PC-3 (cell line): ENCODE measurements at regions not wholly inside any gene's neighbourhood (a gene's known extent, or its start where the extent isn't known, plus 50 kb on each side); places are given as distances from the start of the nearest gene placed in this dataset.

Experiments used
- CTCF ChIP-seq: fragments of 300-600 bp; sonication (generic); conservative IDR thresholded peaks from 2 replicates; pipeline ENCODE4 v1.5.1; 2017; ENCODE audit warnings: antibody characterized with exemption, low read depth, mild to moderate bottlenecking, low read length
- EZH2 ChIP-seq: fragments of 300-600 bp; sonication (generic); IDR thresholded peaks from one replicate; pipeline ENCODE4 v1.6.1; 2017; ENCODE audit warnings: antibody characterized with exemption, mild to moderate bottlenecking, low read length; ENCODE audit not compliant: unreplicated experiment
- EZH2phosphoT487 ChIP-seq: fragments of 300-600 bp; sonication (generic); IDR thresholded peaks from 2 replicates; pipeline ENCODE4 v1.6.1; 2018; ENCODE audit warnings: mild to moderate bottlenecking, antibody characterized with exemption, low read length, borderline replicate concordance

- TF ChIP-seq CTCF, result no peak
- no peak for TF ChIP-seq EZH2
- no peak for TF ChIP-seq EZH2phosphoT487
Observed at GRCh38 chr10:84770824-84771223, 442.4 kb downstream of the CCSER2 start.
